Panc1 (cell line): ENCODE measurements at regions not wholly inside any gene's neighbourhood (a gene's known extent, or its start where the extent isn't known, plus 50 kb on each side); places are given as distances from the start of the nearest gene placed in this dataset.

ENCODE experiments used
- ATAC-seq: fragments of 200-7000 bp; cut with Tn5 transposase; 2 replicates; pipeline ENCODE4 v1.9.1; 2020; ENCODE audit warnings: mild to moderate bottlenecking, moderate library complexity
- BruUV-seq: library from RNA; stranded (reverse); fragments of 400-500 nt; replicated peaks from 2 replicates; lab custom pipeline; 2021; lab: Mats Ljungman, UMichigan
- CTCF ChIA-PET: fragments of 300-600 bp; sonication (Branson Sonifier 250); formaldehyde crosslinking; loops from one replicate; lab custom pipeline; 2022; ENCODE audit warnings: antibody characterized with exemption; lab: Charles Lee
- POLR2A ChIA-PET: fragments of 300-600 bp; sonication (Branson Sonifier 250); formaldehyde crosslinking; loops from one replicate; lab custom pipeline; 2022; ENCODE audit warnings: antibody characterized with exemption; lab: Charles Lee
- DNase-seq: peaks from one replicate; pipeline ENCODE4 v3.0.0-alpha.2; 2010; ENCODE audit warnings: low read depth, low spot score
- H3K27ac ChIP-seq: 2 replicates; pipeline ENCODE4 v1.5.1; 2011; ENCODE audit warnings: mild to moderate bottlenecking, low read length, inconsistent platforms
- H3K27me3 ChIP-seq: fragments of 200-500 bp; sonication (Bioruptor generic); 2 replicates; pipeline ENCODE4 v1.6.0; 2014; ENCODE audit warnings: low read length, inconsistent platforms; ENCODE audit not compliant: control insufficient read depth, insufficient read depth
- H3K36me3 ChIP-seq: fragments of 200-500 bp; sonication (Bioruptor generic); 2 replicates; pipeline ENCODE4 v1.5.1; 2014; ENCODE audit warnings: inconsistent platforms, mild to moderate bottlenecking, low read length, moderate library complexity; ENCODE audit not compliant: control insufficient read depth, insufficient read depth
- H3K4me1 ChIP-seq: 2 replicates; pipeline ENCODE4 v1.5.1; 2011; ENCODE audit warnings: inconsistent platforms, mild to moderate bottlenecking, low read length, moderate library complexity; ENCODE audit not compliant: control insufficient read depth, insufficient read depth
- H3K4me3 ChIP-seq, 2 experiments: 2 replicates each; pipeline ENCODE4 v1.5.1; 2011 to 2012; ENCODE audit warnings: low read depth in 2 of 2, low read length in 2 of 2, mild to moderate bottlenecking in 2 of 2, inconsistent platforms in 1 of 2, moderate library complexity in 1 of 2
- H3K9me3 ChIP-seq: fragments of 200-500 bp; sonication (Bioruptor generic); 2 replicates; pipeline ENCODE4 v1.5.1; 2014; ENCODE audit warnings: low read depth, mild to moderate bottlenecking, inconsistent platforms, low read length, moderate library complexity; ENCODE audit not compliant: control insufficient read depth, insufficient read depth
- POLR2AphosphoS5 ChIP-seq: IDR thresholded peaks from 2 replicates; pipeline ENCODE4 v1.6.1; 2012; ENCODE audit warnings: mild to moderate bottlenecking, low read depth, low read length, moderate library complexity
- SIN3A ChIP-seq: IDR thresholded peaks from 2 replicates; pipeline ENCODE4 v1.6.1; 2012; ENCODE audit warnings: low read depth, mild to moderate bottlenecking, low read length, moderate library complexity, borderline replicate concordance; ENCODE audit not compliant: insufficient read depth
- TCF7L2 ChIP-seq: IDR thresholded peaks from 2 replicates; pipeline ENCODE4 v1.6.1; 2011; ENCODE audit warnings: mild to moderate bottlenecking, low read depth, low read length, inconsistent platforms
- in situ Hi-C: cut with HindIII; loops from 2 replicates; pipeline ENCODE4 v1.10.0; 2016; ENCODE audit warnings: low sequenced_read_pairs, low pct_unique_long_range_greater_than_20kb
- intact Hi-C: fragments of 100-400 bp; cut with micrococcal nuclease; formaldehyde crosslinking; loops from one replicate; pipeline ENCODE4 v1.10.0; 2022; ENCODE audit not compliant: unreplicated experiment
- TF ChIP-seq, protein P1 (sequence below): fragments of 450-650 bp; IDR thresholded peaks from 2 replicates; pipeline ENCODE4 v1.5.1; 2017; ENCODE audit warnings: mild to moderate bottlenecking
- TF ChIP-seq, protein P2 (sequence below), 2 experiments: IDR thresholded peaks; 2 replicates each; pipeline ENCODE4 v1.6.1; 2011 to 2012; ENCODE audit warnings: low read depth in 2 of 2, control low read depth in 1 of 2, low read length in 1 of 2, mild to moderate bottlenecking in 1 of 2, moderate library complexity in 1 of 2; ENCODE audit not compliant: insufficient read depth in 1 of 2

DNA sequence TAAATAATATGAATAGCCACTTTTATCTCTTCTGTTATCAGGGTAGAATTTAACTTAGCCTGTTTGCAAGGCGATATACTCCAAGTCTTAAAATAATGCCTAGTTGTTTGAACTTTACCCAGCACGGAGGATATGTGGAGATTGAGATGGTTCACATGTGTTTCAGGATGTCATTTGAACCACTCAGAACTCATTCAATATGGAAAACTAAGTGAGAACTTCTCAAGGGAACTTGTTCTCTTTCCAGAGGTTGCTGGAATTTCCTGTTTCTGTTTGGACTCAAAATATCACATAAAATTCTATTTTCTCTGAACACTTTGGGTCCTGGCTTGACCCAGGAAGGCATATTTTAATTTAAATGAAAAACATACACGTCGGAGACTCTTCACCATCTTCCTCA lies 139.1 kb upstream of the MYO10 start:
- TF ChIP-seq, protein P1, sequence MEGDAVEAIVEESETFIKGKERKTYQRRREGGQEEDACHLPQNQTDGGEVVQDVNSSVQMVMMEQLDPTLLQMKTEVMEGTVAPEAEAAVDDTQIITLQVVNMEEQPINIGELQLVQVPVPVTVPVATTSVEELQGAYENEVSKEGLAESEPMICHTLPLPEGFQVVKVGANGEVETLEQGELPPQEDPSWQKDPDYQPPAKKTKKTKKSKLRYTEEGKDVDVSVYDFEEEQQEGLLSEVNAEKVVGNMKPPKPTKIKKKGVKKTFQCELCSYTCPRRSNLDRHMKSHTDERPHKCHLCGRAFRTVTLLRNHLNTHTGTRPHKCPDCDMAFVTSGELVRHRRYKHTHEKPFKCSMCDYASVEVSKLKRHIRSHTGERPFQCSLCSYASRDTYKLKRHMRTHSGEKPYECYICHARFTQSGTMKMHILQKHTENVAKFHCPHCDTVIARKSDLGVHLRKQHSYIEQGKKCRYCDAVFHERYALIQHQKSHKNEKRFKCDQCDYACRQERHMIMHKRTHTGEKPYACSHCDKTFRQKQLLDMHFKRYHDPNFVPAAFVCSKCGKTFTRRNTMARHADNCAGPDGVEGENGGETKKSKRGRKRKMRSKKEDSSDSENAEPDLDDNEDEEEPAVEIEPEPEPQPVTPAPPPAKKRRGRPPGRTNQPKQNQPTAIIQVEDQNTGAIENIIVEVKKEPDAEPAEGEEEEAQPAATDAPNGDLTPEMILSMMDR: no peak
- no peak for TF ChIP-seq SIN3A
- TF ChIP-seq, protein P2, sequence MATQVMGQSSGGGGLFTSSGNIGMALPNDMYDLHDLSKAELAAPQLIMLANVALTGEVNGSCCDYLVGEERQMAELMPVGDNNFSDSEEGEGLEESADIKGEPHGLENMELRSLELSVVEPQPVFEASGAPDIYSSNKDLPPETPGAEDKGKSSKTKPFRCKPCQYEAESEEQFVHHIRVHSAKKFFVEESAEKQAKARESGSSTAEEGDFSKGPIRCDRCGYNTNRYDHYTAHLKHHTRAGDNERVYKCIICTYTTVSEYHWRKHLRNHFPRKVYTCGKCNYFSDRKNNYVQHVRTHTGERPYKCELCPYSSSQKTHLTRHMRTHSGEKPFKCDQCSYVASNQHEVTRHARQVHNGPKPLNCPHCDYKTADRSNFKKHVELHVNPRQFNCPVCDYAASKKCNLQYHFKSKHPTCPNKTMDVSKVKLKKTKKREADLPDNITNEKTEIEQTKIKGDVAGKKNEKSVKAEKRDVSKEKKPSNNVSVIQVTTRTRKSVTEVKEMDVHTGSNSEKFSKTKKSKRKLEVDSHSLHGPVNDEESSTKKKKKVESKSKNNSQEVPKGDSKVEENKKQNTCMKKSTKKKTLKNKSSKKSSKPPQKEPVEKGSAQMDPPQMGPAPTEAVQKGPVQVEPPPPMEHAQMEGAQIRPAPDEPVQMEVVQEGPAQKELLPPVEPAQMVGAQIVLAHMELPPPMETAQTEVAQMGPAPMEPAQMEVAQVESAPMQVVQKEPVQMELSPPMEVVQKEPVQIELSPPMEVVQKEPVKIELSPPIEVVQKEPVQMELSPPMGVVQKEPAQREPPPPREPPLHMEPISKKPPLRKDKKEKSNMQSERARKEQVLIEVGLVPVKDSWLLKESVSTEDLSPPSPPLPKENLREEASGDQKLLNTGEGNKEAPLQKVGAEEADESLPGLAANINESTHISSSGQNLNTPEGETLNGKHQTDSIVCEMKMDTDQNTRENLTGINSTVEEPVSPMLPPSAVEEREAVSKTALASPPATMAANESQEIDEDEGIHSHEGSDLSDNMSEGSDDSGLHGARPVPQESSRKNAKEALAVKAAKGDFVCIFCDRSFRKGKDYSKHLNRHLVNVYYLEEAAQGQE (IDR thresholded peaks at IDR 0.05; ENCODE audit: insufficient read depth in 1 of 2, low read depth in 2 of 2, low read length in 1 of 2): no peak
- Histone ChIP-seq H3K4me1 (no peaks in the 10 kb centered on the region), H3K27ac (no peak overlapping the region), H3K27me3 (no peaks in the 10 kb centered on the region), H3K4me3 (no peak overlapping the region), H3K36me3 (no peaks in the 10 kb centered on the region), H3K9me3 (no peaks in the 10 kb centered on the region)
- no TSS peak for BruUV-seq
- POLR2A ChIA-PET: no interaction called here
- in situ Hi-C loops: no loop called here
- CTCF ChIA-PET: no interaction called here
- ATAC-seq (no peak), DNase-seq (no peak)
- intact Hi-C loops: no loop called here

DNA sequence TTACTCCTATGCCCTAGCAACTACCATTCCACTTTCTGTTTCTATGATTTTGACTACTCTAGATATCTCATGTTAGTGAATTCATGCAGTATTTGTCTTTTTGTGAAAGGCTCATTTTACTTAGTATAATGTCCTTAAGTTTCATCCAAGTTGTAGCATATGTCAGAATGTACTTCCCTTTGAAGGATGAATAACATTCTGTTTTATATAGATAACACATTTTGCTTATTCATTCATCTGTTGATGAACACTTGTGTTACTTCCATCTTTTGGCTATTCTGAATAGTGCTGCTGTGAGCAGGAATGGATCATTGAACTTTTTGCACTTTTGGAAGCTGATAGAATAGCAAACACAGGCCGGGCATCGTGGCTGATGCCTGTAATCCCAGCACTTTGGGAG lies 140.2 kb upstream of the MYO10 start:
- Histone ChIP-seq H3K9me3 (no peaks in the 10 kb centered on the region), H3K27ac (no peak overlapping the region), H3K36me3 (no peaks in the 10 kb centered on the region), H3K27me3 (no peaks in the 10 kb centered on the region), H3K4me1 (no peaks in the 10 kb centered on the region), H3K4me3 (no peak overlapping the region)
- in situ Hi-C loops: no loop called here
- no peak for TF ChIP-seq POLR2AphosphoS5
- no peak for TF ChIP-seq SIN3A
- TF ChIP-seq TCF7L2: no peak
- TF ChIP-seq, protein P2 (IDR thresholded peaks at IDR 0.05; ENCODE audit: insufficient read depth in 1 of 2, low read depth in 2 of 2, low read length in 1 of 2): no peak
- TF ChIP-seq, protein P1: no peak
- intact Hi-C loops: no loop called here
- no peak for DNase-seq
- no TSS peak for BruUV-seq
- ATAC-seq: no peak
- CTCF ChIA-PET: no interaction called here
- POLR2A ChIA-PET: no interaction called here
